Smooth muscle cell (in vitro differentiated cells): ENCODE measurements at regions not wholly inside any gene's neighbourhood (a gene's known extent, or its start where the extent isn't known, plus 50 kb on each side); places are given as distances from the start of the nearest gene placed in this dataset.

ENCODE experiments used
- DNase-seq: peaks from one replicate; lab custom pipeline; 2025; ENCODE audit not compliant: unreplicated experiment; lab: John Stamatoyannopoulos, UW
- H2AFZ ChIP-seq: fragments of 200-600 bp; sonication (generic); 2 replicates; pipeline ENCODE4 v1.6.0; 2016; ENCODE audit warnings: antibody characterized with exemption, low read depth, mild to moderate bottlenecking
- H3F3A ChIP-seq: fragments of 200-600 bp; sonication (generic); 2 replicates; pipeline ENCODE4 v1.6.0; 2017; ENCODE audit warnings: antibody characterized with exemption, low read depth
- H3K27ac ChIP-seq: fragments of 200-600 bp; sonication (generic); 2 replicates; pipeline ENCODE4 v1.5.1; 2016; ENCODE audit warnings: low read depth, mild to moderate bottlenecking
- H3K27me3 ChIP-seq: fragments of 200-600 bp; sonication (generic); 2 replicates; pipeline ENCODE4 v1.6.1; 2016; ENCODE audit warnings: low read depth, mild to moderate bottlenecking
- H3K36me3 ChIP-seq: fragments of 200-600 bp; sonication (generic); 2 replicates; pipeline ENCODE4 v1.5.1; 2016; ENCODE audit warnings: low read depth
- H3K4me1 ChIP-seq: fragments of 200-600 bp; sonication (generic); 2 replicates; pipeline ENCODE4 v1.5.1; 2016; ENCODE audit warnings: low read depth
- H3K4me2 ChIP-seq: fragments of 200-600 bp; sonication (generic); 2 replicates; pipeline ENCODE4 v1.6.0; 2016; ENCODE audit warnings: mild to moderate bottlenecking
- H3K4me3 ChIP-seq: fragments of 200-600 bp; sonication (generic); 2 replicates; pipeline ENCODE4 v1.5.1; 2016; ENCODE audit warnings: mild to moderate bottlenecking
- H3K79me2 ChIP-seq: fragments of 200-600 bp; sonication (generic); 2 replicates; pipeline ENCODE4 v1.6.0; 2016; ENCODE audit warnings: low read depth, mild to moderate bottlenecking
- H3K9ac ChIP-seq: fragments of 200-600 bp; sonication (generic); 2 replicates; pipeline ENCODE4 v1.6.0; 2016; ENCODE audit warnings: low read depth
- H3K9me3 ChIP-seq: fragments of 200-600 bp; sonication (generic); replicated peaks from 2 replicates; pipeline ENCODE4 v1.5.1; 2016; ENCODE audit warnings: low read depth
- H4K20me1 ChIP-seq: fragments of 200-600 bp; sonication (generic); 2 replicates; pipeline ENCODE4 v1.6.0; 2016; ENCODE audit warnings: low read depth
- WGBS: methylation state at CpG from one replicate; pipeline ENCODE4 v1.1.7; 2016; ENCODE audit warnings: low lambda C conversion rate; 5-methylcytosine and 5-hydroxymethylcytosine counted together
- TF ChIP-seq, protein P1 (sequence below): fragments of 200-600 bp; sonication (generic); IDR thresholded peaks from 2 replicates; pipeline ENCODE4 v1.5.1; 2017; ENCODE audit warnings: borderline replicate concordance, mild to moderate bottlenecking, antibody characterized with exemption; ENCODE audit not compliant: insufficient read depth, poor library complexity, severe bottlenecking

DNA sequence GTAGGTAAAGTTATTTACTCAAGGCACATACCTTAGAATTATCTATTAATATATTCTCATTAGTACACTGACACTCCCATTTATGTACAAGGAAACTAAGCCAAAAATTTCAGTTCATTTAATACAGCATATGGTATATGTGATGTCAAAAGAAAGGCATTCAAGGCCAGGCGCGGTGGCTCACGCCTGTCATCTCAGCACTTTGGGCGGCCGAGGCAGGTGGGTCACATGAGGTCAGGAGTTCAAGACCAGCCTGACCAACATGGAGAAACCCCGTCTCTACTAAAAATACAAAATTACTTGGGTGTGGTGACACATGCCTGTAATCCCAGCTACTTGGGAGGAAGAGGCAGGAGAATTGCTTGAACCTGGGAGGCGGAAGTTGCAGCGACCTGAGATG, 435.2 kb downstream of the GBE1 start:
- Histone ChIP-seq H3K4me1 (no peaks in the 10 kb centered on the region), H2AFZ (no peak overlapping the region), H3K36me3 (no peaks in the 10 kb centered on the region), H3K27ac (no peak overlapping the region), H3K4me3 (no peak overlapping the region), H4K20me1 (no peaks in the 10 kb centered on the region), H3F3A (no peaks in the 10 kb centered on the region), H3K9me3 (no peaks in the 10 kb centered on the region), H3K4me2 (no peak overlapping the region), H3K79me2 (no peaks in the 10 kb centered on the region), H3K27me3 (no peaks in the 10 kb centered on the region), H3K9ac (no peak overlapping the region)
- WGBS, result 89% methylated on average over 8 of the region's 8 CpGs
- DNase-seq, result no peak
- TF ChIP-seq, protein P1, sequence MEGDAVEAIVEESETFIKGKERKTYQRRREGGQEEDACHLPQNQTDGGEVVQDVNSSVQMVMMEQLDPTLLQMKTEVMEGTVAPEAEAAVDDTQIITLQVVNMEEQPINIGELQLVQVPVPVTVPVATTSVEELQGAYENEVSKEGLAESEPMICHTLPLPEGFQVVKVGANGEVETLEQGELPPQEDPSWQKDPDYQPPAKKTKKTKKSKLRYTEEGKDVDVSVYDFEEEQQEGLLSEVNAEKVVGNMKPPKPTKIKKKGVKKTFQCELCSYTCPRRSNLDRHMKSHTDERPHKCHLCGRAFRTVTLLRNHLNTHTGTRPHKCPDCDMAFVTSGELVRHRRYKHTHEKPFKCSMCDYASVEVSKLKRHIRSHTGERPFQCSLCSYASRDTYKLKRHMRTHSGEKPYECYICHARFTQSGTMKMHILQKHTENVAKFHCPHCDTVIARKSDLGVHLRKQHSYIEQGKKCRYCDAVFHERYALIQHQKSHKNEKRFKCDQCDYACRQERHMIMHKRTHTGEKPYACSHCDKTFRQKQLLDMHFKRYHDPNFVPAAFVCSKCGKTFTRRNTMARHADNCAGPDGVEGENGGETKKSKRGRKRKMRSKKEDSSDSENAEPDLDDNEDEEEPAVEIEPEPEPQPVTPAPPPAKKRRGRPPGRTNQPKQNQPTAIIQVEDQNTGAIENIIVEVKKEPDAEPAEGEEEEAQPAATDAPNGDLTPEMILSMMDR, result no peak

DNA sequence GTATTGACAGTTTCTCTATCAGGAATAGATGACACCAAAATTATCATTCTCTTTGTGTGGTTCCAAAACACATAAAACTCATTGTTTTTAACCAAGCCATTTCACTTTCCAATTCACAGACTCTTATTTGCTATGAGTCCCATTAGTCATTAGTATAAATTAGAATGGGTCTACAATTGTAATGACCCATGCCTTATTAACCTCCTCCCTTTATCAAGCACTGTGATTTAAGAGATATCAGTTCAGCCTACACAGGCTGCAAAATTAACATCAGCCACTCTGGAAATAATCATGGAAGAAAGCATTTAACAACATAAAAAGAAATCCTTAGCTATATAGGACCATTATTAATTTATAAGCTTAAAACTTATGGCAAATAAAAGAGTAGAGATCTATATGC, 440.6 kb downstream of the GBE1 start:
- H3K9me3 ChIP-seq, result no peaks in the 10 kb centered on the region
- TF ChIP-seq, protein P1, result no peak
- no peak for DNase-seq
- H3K4me1 ChIP-seq, result no peaks in the 10 kb centered on the region
- no peaks in the 10 kb centered on the region for H4K20me1 ChIP-seq
- no peak overlapping the region for H3K9ac ChIP-seq
- no peak overlapping the region for H3K4me3 ChIP-seq
- H3K4me2 ChIP-seq, result no peak overlapping the region
- H3K27me3 ChIP-seq, result no peaks in the 10 kb centered on the region
- no peak overlapping the region for H3K27ac ChIP-seq
- no peaks in the 10 kb centered on the region for H3F3A ChIP-seq
- no peak overlapping the region for H2AFZ ChIP-seq
- H3K36me3 ChIP-seq, result no peaks in the 10 kb centered on the region
- no peaks in the 10 kb centered on the region for H3K79me2 ChIP-seq

DNA sequence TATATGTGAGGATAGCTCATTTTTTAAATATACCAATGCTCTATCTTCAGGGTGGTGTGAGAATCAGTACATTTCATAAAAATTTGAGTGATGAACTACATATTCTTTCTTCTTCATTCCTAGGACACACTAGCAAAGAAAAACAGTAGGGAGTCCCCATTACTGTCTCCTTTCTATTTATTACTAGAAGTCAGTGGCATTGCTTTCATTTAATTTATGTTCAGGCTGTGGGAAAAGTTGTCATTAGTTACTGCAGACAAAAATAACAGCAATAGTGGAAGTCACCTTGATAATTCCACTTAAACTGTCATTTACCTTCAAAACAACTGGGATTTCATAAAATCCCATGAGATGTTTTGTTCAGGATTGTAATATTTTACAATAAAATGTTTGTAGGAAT, 446.4 kb downstream of the GBE1 start:
- H3K9ac ChIP-seq, result no peak overlapping the region
- no peaks in the 10 kb centered on the region for H3K36me3 ChIP-seq
- H4K20me1 ChIP-seq, result no peaks in the 10 kb centered on the region
- H3K4me2 ChIP-seq, result no peak overlapping the region
- no peak overlapping the region for H3K4me3 ChIP-seq
- H3K27ac ChIP-seq, result no peak overlapping the region
- H3F3A ChIP-seq, result no peaks in the 10 kb centered on the region
- no peaks in the 10 kb centered on the region for H3K27me3 ChIP-seq
- H2AFZ ChIP-seq, result no peak overlapping the region
- H3K9me3 ChIP-seq, result no peaks in the 10 kb centered on the region
- H3K4me1 ChIP-seq, result no peaks in the 10 kb centered on the region
- TF ChIP-seq, protein P1, result no peak
- DNase-seq, result no peak
- H3K79me2 ChIP-seq, result no peaks in the 10 kb centered on the region

DNA sequence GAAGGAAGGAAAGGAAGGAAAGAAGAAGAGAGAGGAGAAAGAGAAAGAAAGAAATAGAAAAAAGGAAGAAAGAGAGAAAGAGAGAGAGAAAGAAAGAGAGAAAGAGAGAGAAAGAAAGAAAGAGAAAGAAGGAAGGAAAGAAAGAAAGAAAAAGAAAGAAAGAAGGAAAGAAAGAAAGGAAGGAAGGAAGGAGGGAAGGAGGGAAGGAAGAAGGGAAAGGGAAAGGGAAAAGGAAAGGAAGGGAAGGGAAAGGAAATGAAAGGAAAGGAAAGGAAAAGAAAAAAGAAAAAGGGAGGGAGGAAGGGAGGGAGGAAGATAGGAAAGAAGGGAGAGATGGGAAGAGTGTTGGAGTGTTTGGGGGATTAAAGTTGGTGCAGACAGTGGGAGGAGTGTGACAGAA, 450.1 kb downstream of the GBE1 start:
- H4K20me1 ChIP-seq, result no peaks in the 10 kb centered on the region
- H3K36me3 ChIP-seq, result no peaks in the 10 kb centered on the region
- TF ChIP-seq, protein P1, result no peak
- no peaks in the 10 kb centered on the region for H3K79me2 ChIP-seq
- H3K4me3 ChIP-seq, result no peak overlapping the region
- no peak overlapping the region for H3K4me2 ChIP-seq
- no peaks in the 10 kb centered on the region for H3F3A ChIP-seq
- H3K4me1 ChIP-seq, result no peaks in the 10 kb centered on the region
- no peak for DNase-seq
- no peak overlapping the region for H3K27ac ChIP-seq
- H3K9ac ChIP-seq, result no peak overlapping the region
- H3K9me3 ChIP-seq, result no peaks in the 10 kb centered on the region
- H2AFZ ChIP-seq, result no peak overlapping the region
- no peaks in the 10 kb centered on the region for H3K27me3 ChIP-seq
